Keratinocyte (primary cell): ENCODE measurements at regions not wholly inside any gene's neighbourhood (a gene's known extent, or its start where the extent isn't known, plus 50 kb on each side); places are given as distances from the start of the nearest gene placed in this dataset.

Experiments used
- EZH2 ChIP-seq: IDR thresholded peaks from one replicate; pipeline ENCODE4 v1.6.1; 2012; ENCODE audit warnings: inconsistent platforms, mild to moderate bottlenecking, low read length, moderate library complexity
- TF ChIP-seq, protein P1 (sequence below), 3 experiments: IDR thresholded peaks in 1 of 3; conservative IDR thresholded peaks in 1 of 3; optimal IDR thresholded peaks in 1 of 3; 2 replicates in 2 of 3; 3 replicates in 1 of 3; pipeline versions ENCODE3 to v1.5.1; 2011; ENCODE audit warnings: low read length in 3 of 3, mild to moderate bottlenecking in 3 of 3, moderate library complexity in 2 of 3, control low read depth in 1 of 3, inconsistent platforms in 1 of 3; ENCODE audit not compliant: insufficient read depth in 2 of 3; ENCODE audit errors: extremely low read depth in 1 of 3

DNA sequence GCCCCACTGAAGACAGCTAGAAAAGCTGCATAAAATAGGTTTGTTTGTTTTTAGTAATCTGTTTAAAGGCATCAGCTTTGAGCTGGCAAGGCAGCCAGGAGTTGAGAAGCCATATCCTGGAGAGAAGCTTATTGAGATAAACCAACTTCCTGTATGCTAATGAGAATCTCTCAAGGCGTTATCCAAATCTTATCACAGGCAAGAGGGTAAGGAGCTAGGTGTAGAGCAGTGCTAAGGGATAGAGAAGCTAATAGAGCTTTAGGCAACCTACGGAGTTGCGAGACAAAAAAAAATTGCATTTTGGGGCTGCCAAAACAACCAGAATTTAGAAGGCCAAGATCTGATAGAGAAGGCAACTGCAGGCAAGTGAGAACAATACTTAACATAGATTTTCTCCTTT, 641.6 kb downstream of the SH2D4B start:
- TF ChIP-seq, protein P1, sequence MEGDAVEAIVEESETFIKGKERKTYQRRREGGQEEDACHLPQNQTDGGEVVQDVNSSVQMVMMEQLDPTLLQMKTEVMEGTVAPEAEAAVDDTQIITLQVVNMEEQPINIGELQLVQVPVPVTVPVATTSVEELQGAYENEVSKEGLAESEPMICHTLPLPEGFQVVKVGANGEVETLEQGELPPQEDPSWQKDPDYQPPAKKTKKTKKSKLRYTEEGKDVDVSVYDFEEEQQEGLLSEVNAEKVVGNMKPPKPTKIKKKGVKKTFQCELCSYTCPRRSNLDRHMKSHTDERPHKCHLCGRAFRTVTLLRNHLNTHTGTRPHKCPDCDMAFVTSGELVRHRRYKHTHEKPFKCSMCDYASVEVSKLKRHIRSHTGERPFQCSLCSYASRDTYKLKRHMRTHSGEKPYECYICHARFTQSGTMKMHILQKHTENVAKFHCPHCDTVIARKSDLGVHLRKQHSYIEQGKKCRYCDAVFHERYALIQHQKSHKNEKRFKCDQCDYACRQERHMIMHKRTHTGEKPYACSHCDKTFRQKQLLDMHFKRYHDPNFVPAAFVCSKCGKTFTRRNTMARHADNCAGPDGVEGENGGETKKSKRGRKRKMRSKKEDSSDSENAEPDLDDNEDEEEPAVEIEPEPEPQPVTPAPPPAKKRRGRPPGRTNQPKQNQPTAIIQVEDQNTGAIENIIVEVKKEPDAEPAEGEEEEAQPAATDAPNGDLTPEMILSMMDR (optimal IDR thresholded peaks at IDR 0.05 in 1 of 3, IDR thresholded peaks at IDR 0.05 in 1 of 3, conservative IDR thresholded peaks at IDR 0.05 in 1 of 3; ENCODE audit: extremely low read depth in 1 of 3, insufficient read depth in 2 of 3, low read length in 3 of 3): no peak
- TF ChIP-seq EZH2: no peak
